OCI-LY1 (cell line): ENCODE measurements at regions not wholly inside any gene's neighbourhood (a gene's known extent, or its start where the extent isn't known, plus 50 kb on each side); places are given as distances from the start of the nearest gene placed in this dataset.

Experiments used
- EZH2 ChIP-seq: fragments of 200-600 bp; sonication (generic), shearing (Covaris generic); IDR thresholded peaks from 2 replicates; pipeline ENCODE4 v1.8.0; 2017; ENCODE audit warnings: borderline replicate concordance, mixed run types, mild to moderate bottlenecking, antibody characterized with exemption, low read length, moderate library complexity, mixed read lengths
- TF ChIP-seq, protein P1 (sequence below): fragments of 200-600 bp; sonication (generic), shearing (Covaris generic); IDR thresholded peaks from 2 replicates; pipeline ENCODE4 v1.5.1; 2017; ENCODE audit warnings: mild to moderate bottlenecking, antibody characterized with exemption, low read length, moderate library complexity, mixed read lengths

DNA sequence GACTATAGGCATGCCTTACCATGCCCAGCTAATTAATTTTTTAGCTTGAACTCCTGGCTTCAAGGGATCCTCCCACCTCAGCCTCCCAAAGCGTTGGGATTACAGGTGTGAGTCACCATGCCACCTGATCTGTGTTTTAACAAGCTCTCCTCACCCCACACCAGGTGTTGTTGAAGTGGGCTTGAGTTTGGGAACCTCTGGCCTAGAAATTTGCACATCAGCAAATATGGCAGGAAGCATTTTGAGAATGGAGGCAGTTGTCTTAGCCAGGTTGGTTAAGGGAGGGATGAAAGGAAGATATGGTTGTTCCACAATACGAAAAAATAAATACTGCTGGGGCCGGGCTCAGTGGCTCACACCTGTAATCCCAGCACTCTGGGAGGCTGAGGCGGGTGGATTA lies 433.1 kb downstream of the TYW1 start:
- TF ChIP-seq, protein P1, sequence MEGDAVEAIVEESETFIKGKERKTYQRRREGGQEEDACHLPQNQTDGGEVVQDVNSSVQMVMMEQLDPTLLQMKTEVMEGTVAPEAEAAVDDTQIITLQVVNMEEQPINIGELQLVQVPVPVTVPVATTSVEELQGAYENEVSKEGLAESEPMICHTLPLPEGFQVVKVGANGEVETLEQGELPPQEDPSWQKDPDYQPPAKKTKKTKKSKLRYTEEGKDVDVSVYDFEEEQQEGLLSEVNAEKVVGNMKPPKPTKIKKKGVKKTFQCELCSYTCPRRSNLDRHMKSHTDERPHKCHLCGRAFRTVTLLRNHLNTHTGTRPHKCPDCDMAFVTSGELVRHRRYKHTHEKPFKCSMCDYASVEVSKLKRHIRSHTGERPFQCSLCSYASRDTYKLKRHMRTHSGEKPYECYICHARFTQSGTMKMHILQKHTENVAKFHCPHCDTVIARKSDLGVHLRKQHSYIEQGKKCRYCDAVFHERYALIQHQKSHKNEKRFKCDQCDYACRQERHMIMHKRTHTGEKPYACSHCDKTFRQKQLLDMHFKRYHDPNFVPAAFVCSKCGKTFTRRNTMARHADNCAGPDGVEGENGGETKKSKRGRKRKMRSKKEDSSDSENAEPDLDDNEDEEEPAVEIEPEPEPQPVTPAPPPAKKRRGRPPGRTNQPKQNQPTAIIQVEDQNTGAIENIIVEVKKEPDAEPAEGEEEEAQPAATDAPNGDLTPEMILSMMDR = no peak
- no peak for TF ChIP-seq EZH2
